Adrenal gland (tissue), 5 donors: ENCODE measurements at regions not wholly inside any gene's neighbourhood (a gene's known extent, or its start where the extent isn't known, plus 50 kb on each side); places are given as distances from the start of the nearest gene placed in this dataset.
"Not testable (repeated sequence)": the region's sequence is repeated elsewhere in the genome, so short reads cannot be mapped to it uniquely, and the experiment has no call there.

ENCODE experiments used
- POLR2A ChIP-seq, 2 donors: fragments of 450-650 bp; IDR thresholded peaks; one replicate each; pipeline ENCODE4 v1.6.1; 2017; ENCODE audit warnings: antibody characterized with exemption in 2 of 2, mild to moderate bottlenecking in 2 of 2, moderate library complexity in 1 of 2
- TF ChIP-seq, protein P1 (sequence below), 6 experiments: fragments of 450-650 bp in 4 of 6; fragments of 200-600 bp in 2 of 6; sonication (generic) in 1 of 6; IDR thresholded peaks; 1 replicate in 5 of 6; 2 replicates in 1 of 6; pipeline versions ENCODE4 v1.5.1 to v1.8.0; 2016 to 2021; ENCODE audit warnings: antibody characterized with exemption in 6 of 6, mild to moderate bottlenecking in 2 of 6, moderate library complexity in 1 of 6
- donor health status: DM: no; HTN: no; CAD: no.

DNA sequence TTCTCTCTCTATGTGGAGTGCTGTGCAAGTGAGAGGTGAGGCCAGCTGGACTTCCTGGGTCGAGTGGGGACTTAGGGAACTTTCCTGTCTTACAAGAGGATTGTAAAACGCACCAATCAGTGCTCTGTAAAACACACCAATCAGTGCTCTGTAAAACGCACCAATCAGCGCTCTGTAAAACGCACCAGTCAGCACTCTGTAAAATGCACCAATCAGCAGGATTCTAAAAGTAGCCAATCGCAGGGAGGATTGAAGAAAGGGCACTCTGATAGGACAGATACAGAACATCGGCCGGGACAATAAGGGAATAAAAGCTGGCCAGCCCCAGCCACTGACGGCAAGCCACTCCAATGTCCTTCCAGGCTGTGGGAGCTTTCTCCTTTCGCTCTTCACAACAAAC is 52.0 kb upstream of the PTCH1 start:
- TF ChIP-seq, protein P1, sequence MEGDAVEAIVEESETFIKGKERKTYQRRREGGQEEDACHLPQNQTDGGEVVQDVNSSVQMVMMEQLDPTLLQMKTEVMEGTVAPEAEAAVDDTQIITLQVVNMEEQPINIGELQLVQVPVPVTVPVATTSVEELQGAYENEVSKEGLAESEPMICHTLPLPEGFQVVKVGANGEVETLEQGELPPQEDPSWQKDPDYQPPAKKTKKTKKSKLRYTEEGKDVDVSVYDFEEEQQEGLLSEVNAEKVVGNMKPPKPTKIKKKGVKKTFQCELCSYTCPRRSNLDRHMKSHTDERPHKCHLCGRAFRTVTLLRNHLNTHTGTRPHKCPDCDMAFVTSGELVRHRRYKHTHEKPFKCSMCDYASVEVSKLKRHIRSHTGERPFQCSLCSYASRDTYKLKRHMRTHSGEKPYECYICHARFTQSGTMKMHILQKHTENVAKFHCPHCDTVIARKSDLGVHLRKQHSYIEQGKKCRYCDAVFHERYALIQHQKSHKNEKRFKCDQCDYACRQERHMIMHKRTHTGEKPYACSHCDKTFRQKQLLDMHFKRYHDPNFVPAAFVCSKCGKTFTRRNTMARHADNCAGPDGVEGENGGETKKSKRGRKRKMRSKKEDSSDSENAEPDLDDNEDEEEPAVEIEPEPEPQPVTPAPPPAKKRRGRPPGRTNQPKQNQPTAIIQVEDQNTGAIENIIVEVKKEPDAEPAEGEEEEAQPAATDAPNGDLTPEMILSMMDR (IDR thresholded peaks at IDR 0.05): not testable (repeated sequence)
- not testable (repeated sequence) for TF ChIP-seq POLR2A (IDR thresholded peaks at IDR 0.05)
